ENCODE measurements at regions not wholly inside any gene's neighbourhood (a gene's known extent, or its start where the extent isn't known, plus 50 kb on each side); places are given as distances from the start of the nearest gene placed in this dataset.

DNA sequence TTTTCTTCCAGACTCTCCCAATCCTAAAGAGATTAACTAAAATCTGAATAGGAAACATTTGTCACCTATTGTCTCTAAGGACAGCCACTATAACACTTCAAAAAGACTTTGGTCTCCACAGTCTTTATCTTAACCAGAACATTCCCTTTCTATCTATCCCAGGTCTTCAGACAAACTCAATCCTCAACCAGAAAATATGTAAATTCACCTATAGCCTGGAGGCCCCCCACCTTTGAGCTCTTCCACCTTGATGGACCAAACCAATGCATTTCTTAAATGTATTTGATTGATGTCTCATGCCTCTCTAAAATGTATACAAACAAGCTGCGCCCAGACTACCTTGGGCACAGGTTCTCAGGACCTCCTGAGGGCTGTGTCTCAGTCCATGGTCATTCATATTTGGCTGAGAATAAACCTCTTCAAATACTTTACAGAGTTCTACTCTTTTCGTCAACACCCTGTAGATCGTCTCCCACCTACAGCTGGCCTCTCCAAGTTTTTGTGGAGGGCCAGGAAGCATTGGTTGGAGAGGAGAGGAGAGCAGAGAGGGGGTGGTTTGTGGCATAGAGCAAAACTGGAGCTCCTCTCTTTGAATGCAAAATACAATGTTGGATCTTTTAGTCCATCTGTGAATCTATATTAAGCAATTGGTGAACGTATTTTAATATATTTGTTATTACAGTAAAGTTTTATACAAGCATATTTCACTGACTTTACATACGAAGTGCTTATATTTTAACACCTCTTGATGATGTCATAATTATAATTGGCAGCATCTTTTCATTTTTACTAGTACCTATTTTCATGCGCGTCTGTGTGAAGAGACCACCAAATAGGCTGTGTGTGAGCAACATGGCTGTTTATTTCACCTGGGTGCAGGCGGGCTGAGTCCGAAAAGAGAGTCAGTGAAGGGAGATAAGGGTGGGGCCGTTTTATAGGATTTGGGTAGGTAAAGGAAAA lies 230.7 kb upstream of the DUSP10 start:
- TF ChIP-seq POLR2A (IDR thresholded peaks at IDR 0.05) = no peak
- TF ChIP-seq, protein P1, sequence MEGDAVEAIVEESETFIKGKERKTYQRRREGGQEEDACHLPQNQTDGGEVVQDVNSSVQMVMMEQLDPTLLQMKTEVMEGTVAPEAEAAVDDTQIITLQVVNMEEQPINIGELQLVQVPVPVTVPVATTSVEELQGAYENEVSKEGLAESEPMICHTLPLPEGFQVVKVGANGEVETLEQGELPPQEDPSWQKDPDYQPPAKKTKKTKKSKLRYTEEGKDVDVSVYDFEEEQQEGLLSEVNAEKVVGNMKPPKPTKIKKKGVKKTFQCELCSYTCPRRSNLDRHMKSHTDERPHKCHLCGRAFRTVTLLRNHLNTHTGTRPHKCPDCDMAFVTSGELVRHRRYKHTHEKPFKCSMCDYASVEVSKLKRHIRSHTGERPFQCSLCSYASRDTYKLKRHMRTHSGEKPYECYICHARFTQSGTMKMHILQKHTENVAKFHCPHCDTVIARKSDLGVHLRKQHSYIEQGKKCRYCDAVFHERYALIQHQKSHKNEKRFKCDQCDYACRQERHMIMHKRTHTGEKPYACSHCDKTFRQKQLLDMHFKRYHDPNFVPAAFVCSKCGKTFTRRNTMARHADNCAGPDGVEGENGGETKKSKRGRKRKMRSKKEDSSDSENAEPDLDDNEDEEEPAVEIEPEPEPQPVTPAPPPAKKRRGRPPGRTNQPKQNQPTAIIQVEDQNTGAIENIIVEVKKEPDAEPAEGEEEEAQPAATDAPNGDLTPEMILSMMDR (IDR thresholded peaks at IDR 0.05) = no peak
